SU-DHL-6 (cell line): ENCODE measurements at regions not wholly inside any gene's neighbourhood (a gene's known extent, or its start where the extent isn't known, plus 50 kb on each side); places are given as distances from the start of the nearest gene placed in this dataset.

Source experiments
- H2AFZ ChIP-seq: fragments of 200-600 bp; sonication (generic); 2 replicates; pipeline ENCODE4 v1.6.1; 2014; ENCODE audit warnings: low read depth, mild to moderate bottlenecking, moderate library complexity, mixed read lengths, antibody characterized with exemption, low read length; ENCODE audit not compliant: severe bottlenecking
- H3F3A ChIP-seq: fragments of 200-600 bp; shearing (Covaris generic); 2 replicates; pipeline ENCODE4 v1.6.0; 2016; ENCODE audit warnings: antibody characterized with exemption, mild to moderate bottlenecking; ENCODE audit not compliant: insufficient read depth
- H3K27ac ChIP-seq: fragments of 200-600 bp; sonication (generic); 2 replicates; pipeline ENCODE4 v1.5.1; 2016; ENCODE audit warnings: low read depth, mild to moderate bottlenecking, low read length, moderate library complexity, mixed read lengths
- H3K27me3 ChIP-seq: fragments of 200-600 bp; sonication (generic), shearing (Covaris generic); 2 replicates; pipeline ENCODE4 v1.6.0; 2014; ENCODE audit warnings: mild to moderate bottlenecking, low read length
- H3K36me3 ChIP-seq: fragments of 200-600 bp; sonication (generic); 2 replicates; pipeline ENCODE4 v1.6.1; 2014; ENCODE audit warnings: mild to moderate bottlenecking, low read length, mixed read lengths
- H3K4me2 ChIP-seq: fragments of 300-600, 200-600 bp; shearing (Covaris generic), sonication (generic); 2 replicates; pipeline ENCODE4 v1.6.0; 2014; ENCODE audit warnings: low read length, low read depth, mild to moderate bottlenecking; ENCODE audit not compliant: poor library complexity, severe bottlenecking
- H3K4me3 ChIP-seq: fragments of 200-600 bp; sonication (generic); 2 replicates; pipeline ENCODE4 v1.5.1; 2014; ENCODE audit warnings: antibody characterized with exemption, low read length, mild to moderate bottlenecking, mixed read lengths; ENCODE audit not compliant: insufficient read depth, poor library complexity, severe bottlenecking
- H3K79me2 ChIP-seq: fragments of 200-600 bp; sonication (generic); 2 replicates; pipeline ENCODE4 v1.6.1; 2014; ENCODE audit warnings: mild to moderate bottlenecking, low read length, moderate library complexity; ENCODE audit not compliant: insufficient read depth
- H3K9ac ChIP-seq: fragments of 200-600 bp; sonication (generic); 2 replicates; pipeline ENCODE4 v1.7.0; 2014; ENCODE audit warnings: mild to moderate bottlenecking, low read length
- H3K9me2 ChIP-seq: fragments of 200-600 bp; sonication (generic); replicated peaks from 2 replicates; pipeline ENCODE4 v1.6.1; 2014; ENCODE audit warnings: low read length; ENCODE audit not compliant: insufficient read depth
- H3K9me3 ChIP-seq: fragments of 200-600 bp; sonication (generic); 2 replicates; pipeline ENCODE4 v1.6.1; 2014; ENCODE audit warnings: low read length, mixed read lengths; ENCODE audit not compliant: insufficient read depth
- H4K20me1 ChIP-seq: fragments of 200-600 bp; sonication (generic); 2 replicates; pipeline ENCODE4 v1.6.1; 2014; ENCODE audit warnings: low read depth, mild to moderate bottlenecking, antibody characterized with exemption, low read length, moderate library complexity, mixed read lengths
- CTCF ChIP-seq: fragments of 200-600 bp; sonication (generic); IDR thresholded peaks from one replicate; pipeline ENCODE4 v1.5.1; 2017; ENCODE audit warnings: antibody characterized with exemption, mild to moderate bottlenecking, low read length, moderate library complexity; ENCODE audit not compliant: insufficient read depth, poor library complexity, severe bottlenecking
- EZH2phosphoT487 ChIP-seq: fragments of 200-600 bp; sonication (generic), shearing (Covaris generic); conservative IDR thresholded peaks from 2 replicates; pipeline ENCODE4 v1.6.1; 2018; ENCODE audit warnings: mild to moderate bottlenecking, antibody characterized with exemption, low read length, moderate library complexity, mixed read lengths

GRCh38 chr11:27949951-27950738, 157.8 kb downstream of the KIF18A start:
- no peaks in the 10 kb centered on the region for H3K27me3 ChIP-seq
- no peaks in the 10 kb centered on the region for H3K36me3 ChIP-seq
- no peaks in the 10 kb centered on the region for H4K20me1 ChIP-seq
- H3K27ac ChIP-seq = no peak overlapping the region
- H3K9me3 ChIP-seq = no peaks in the 10 kb centered on the region
- no peak overlapping the region for H2AFZ ChIP-seq
- H3K4me3 ChIP-seq = no peak overlapping the region
- H3F3A ChIP-seq = no peaks in the 10 kb centered on the region
- no peak overlapping the region for H3K4me2 ChIP-seq
- H3K9ac ChIP-seq = no peak overlapping the region
- TF ChIP-seq EZH2phosphoT487 = no peak
- no peak for TF ChIP-seq CTCF
- no peaks in the 10 kb centered on the region for H3K79me2 ChIP-seq
- no peaks in the 10 kb centered on the region for H3K9me2 ChIP-seq

- no peaks in the 10 kb centered on the region for H3K79me2 ChIP-seq
- no peaks in the 10 kb centered on the region for H3K9me2 ChIP-seq
- no peaks in the 10 kb centered on the region for H3K27me3 ChIP-seq
- H3K9ac ChIP-seq = no peak overlapping the region
- H3K27ac ChIP-seq = no peak overlapping the region
- H4K20me1 ChIP-seq = no peaks in the 10 kb centered on the region
- H3K4me2 ChIP-seq = no peak overlapping the region
- H3K9me3 ChIP-seq = no peaks in the 10 kb centered on the region
- H3K36me3 ChIP-seq = no peaks in the 10 kb centered on the region
- TF ChIP-seq CTCF (no peak), EZH2phosphoT487 (no peak)
- H3K4me3 ChIP-seq = no peak overlapping the region
- H3F3A ChIP-seq = no peaks in the 10 kb centered on the region
- no peak overlapping the region for H2AFZ ChIP-seq
Observed at GRCh38 chr11:27945348-27945747, 162.6 kb downstream of the KIF18A start.

- TF ChIP-seq CTCF (no peak), EZH2phosphoT487 (no peak)
- Histone ChIP-seq H3K4me3 (no peak overlapping the region), H3K9ac (no peak overlapping the region), H3K4me2 (no peak overlapping the region), H4K20me1 (no peaks in the 10 kb centered on the region), H3K27ac (no peak overlapping the region), H3K9me2 (no peaks in the 10 kb centered on the region), H3F3A (no peaks in the 10 kb centered on the region), H3K27me3 (no peaks in the 10 kb centered on the region), H2AFZ (no peak overlapping the region), H3K79me2 (no peaks in the 10 kb centered on the region), H3K9me3 (no peaks in the 10 kb centered on the region), H3K36me3 (no peaks in the 10 kb centered on the region)
Observed at GRCh38 chr11:27938011-27938410, 169.9 kb downstream of the KIF18A start.
